CD4-positive, alpha-beta T cell treated with Interleukin-6 at 100 ng/mL for 8 hours (primary cell): ENCODE measurements at regions not wholly inside any gene's neighbourhood (a gene's known extent, or its start where the extent isn't known, plus 50 kb on each side); places are given as distances from the start of the nearest gene placed in this dataset.

Experiments
- DNase-seq: peaks from one replicate; pipeline ENCODE4 v3.0.0-alpha.2; 2020; ENCODE audit warnings: mixed read lengths, low spot score

- no peak for DNase-seq
Observed at GRCh38 chr13:80585531-80585930, 244.6 kb upstream of the SPRY2 start.

- DNase-seq: no peak
Observed at GRCh38 chr13:80584785-80585184, 243.9 kb upstream of the SPRY2 start.

- DNase-seq: no peak
Observed at GRCh38 chr13:80584306-80584705, 243.4 kb upstream of the SPRY2 start.

DNA sequence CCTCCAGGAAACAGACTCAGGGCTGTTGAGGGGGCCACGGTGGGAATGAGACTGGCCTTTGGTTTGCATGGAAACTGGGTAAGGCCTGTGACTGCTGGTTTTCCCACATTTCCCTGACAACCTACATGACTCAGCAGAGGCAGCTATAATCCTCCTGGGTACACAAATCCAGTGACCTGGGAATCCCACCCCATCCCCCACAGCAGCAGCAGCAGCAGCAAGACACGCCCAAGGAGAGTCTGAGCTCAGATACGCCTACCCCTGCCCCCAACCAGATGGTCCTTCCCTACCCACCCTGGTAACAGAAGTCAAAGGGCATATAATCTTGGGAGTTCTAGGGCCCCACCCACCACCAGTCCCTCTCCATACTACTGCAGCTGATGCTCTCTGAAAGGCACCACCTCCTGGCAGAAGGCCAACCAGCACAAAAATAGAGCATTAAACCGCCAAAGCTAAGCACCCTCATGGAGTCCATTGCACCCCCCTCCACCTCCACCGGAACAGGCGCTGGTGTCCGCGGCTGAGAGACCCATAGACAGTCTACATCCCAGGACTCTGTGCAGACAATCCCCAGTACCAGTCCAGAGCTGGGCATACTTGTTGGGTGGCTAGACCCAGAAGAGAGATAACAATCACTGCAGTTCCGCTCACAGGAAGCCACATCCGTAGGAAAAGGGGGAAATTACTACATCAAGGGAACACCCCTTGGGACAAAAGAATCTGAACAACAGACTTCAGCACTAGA, 237.2 kb upstream of the SPRY2 start:
- no peak for DNase-seq

GRCh38 chr13:80577285-80577684, 236.4 kb upstream of the SPRY2 start:
- DNase-seq: no peak

DNA sequence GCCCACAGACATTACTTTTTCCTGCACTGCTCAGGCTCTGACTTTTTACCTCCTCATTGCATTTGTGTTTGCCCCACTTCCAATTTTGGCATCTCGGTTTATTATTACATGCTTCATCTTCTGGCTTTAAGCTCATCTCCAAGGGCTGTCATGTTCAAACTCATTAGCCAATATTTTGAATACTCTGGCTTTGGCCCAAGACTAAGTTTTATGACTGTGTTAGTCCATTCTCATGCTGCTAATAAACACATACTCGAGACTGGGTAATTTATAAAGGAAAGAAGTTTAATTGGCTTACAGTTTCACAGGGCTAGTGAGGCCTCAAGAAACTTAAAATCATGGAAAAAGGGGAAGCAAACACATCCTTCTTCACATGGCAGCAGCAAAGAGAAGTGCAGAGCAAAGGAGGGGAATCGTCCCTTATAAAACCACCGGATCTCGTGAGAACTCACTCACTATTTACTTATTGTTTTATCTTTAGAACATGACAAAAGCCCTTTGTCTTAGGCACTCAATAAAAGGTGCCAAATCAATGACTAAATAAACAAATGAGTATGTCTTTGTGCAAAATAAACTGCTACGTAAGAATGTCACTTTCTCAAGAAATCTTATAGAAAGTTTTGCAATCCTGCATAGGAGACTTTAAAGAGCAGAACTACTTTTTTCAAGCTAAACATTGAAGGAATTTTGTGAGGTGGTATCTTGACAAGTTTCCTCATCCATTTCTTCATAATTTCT, 233.4 kb upstream of the SPRY2 start:
- DNase-seq: no peak

GRCh38 chr13:80572923-80573316, 232.0 kb upstream of the SPRY2 start:
- DNase-seq: no peak

DNA sequence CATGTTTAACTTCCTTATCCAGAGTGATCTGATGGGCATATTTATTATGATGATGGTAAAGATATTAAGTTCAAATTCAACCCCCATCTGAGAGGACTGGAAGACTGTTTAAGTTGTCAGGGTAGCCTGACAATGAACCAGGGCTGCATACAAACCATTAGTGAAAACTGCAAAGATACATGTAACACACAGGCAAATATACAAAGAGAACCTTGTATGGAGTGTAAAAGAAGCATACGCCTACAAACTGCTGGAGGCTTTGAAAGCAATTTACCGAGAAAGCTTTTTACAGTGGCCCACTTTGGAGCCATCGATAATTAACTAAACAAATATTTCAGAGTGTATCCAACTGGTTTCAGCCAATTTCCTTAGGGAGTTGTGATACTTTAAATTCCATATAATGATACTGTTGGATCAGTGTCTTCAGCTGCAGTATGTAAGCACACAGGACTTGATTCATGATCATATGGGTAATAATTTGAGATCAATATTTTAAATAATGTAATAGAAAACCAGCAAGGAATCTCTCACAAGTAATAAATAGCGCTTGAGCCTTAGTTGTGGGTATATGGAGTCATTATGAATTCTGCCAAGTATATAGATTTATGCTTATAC, 231.5 kb upstream of the SPRY2 start:
- no peak for DNase-seq

GRCh38 chr13:80571346-80572307, 230.7 kb upstream of the SPRY2 start:
- DNase-seq: no peak

DNA sequence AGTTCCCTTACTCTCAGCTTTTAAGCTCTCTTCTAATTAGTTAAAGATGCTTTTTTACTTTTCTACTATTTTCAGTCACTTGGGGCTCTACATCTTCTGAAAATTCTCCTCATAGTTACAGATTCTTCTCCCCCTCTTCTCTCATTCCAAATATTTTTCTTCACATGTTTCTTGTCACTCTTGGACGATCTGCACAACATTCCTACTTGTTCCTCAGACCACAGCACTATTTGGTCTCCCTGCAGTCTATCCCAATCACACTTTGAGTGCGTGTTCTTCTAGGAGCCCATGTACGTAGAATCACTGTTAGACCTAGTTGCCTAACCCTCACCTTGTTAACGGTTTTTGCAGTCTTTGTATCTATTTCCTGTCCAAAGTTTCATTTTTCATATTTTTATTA, 222.5 kb upstream of the SPRY2 start:
- no peak for DNase-seq

- DNase-seq: no peak
Observed at GRCh38 chr13:80562433-80563156, 221.7 kb upstream of the SPRY2 start.

DNA sequence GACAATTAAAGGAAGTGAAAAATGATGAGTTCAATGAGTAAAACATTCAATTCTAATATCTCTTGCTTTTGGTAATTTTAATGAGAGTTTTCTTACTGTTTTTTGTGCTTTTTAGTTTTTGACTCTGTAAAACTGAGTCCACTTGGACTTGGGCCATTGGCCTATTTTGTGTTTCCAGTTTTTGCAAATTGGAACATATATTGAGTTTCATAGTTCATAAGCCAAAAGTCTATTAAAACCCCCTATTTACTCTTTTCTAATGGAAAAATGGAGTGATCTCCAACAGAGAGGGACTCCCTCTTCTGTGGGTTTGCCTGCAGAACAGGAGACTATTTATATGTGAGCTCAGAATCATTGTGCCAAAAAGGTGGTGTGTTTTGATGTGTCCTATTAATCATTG, 219.7 kb upstream of the SPRY2 start:
- DNase-seq: no peak

GRCh38 chr13:80559944-80560343, 219.0 kb upstream of the SPRY2 start:
- DNase-seq: no peak

- DNase-seq: no peak
Observed at GRCh38 chr13:80558074-80558473, 217.1 kb upstream of the SPRY2 start.

DNA sequence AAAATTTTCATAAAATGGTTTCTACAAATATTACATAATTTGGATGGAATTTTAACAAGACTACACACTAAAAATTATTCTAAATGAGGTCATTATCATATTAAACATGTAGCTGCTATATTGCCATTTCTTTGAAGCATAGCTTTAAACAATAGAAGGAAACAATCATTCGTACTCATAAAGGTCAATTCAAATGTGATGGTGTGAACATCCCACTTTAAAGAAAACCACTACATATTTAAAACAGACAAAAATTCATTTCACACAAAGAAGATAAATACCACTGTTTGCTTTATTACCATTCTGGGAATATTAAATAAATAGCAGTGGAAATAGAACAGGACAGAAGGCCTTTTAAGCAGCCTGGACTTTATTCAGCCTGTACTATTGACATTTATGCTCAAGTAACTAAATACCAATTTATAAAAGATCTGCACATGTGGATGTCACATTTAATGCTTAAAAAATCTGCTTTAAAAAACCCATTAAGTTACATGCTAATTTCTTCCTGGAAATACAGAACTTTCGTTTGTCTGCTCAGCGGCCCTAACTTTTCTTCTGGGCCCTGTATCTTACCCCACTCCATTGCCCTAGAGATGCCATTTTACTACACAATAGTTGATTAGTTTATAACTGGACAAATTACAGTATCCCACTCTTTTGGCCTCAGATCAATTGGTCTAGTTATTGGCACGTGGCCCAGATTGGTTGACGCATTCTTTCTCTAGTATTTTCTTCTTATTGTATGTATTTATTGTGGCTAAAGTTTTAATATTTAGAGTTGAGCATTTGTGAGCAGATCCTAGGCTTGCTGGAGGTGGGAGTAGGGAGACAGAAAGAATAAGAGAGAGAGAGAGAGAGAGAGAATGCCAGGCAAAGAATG, 215.1 kb upstream of the SPRY2 start:
- no peak for DNase-seq

- no peak for DNase-seq
Observed at GRCh38 chr13:80552851-80553440, 212.0 kb upstream of the SPRY2 start.

GRCh38 chr13:80551650-80552497, 210.9 kb upstream of the SPRY2 start:
- no peak for DNase-seq

DNA sequence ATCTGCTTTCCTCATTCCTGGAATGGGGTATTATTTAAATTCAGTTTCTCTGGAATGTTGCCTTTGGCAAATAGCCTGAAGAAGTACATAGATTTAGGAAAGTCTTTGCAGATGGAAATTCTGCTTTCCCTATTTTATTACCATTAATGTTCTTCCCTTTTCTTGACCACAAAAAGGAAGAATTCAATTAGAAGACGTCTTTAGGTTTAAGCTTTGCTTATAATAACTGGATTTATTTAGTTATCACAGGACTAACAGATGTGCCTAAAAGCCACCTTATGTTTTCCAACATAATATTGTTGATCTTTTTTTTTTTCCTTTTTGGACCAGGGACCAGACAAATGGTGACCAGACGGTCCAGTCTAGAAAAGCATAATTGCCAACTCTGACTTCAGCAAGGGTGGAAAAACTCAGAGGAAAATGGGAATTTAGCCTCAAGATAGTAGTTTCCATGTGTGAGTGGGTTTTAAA, 210.1 kb upstream of the SPRY2 start:
- DNase-seq: no peak

DNA sequence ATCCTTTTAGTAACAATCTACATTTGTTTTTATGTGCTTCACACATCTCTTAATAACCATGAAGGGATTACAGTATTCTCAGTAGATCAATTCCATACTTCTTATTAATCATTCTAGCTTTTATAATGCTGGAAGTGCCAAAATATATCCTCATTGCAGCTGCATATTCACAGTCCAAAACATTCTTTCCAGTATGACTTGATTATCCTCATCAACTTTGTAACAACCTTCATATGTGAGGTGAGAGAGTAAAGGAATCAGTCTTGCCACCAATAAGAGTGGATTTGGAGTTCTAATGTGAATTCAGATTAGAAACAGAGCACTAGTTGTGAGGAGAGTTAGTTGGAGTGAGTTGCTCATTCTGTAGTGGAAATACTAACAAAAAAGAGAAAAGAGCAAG, 208.0 kb upstream of the SPRY2 start:
- DNase-seq: no peak
